HFFc6 (cell line): ENCODE measurements at regions not wholly inside any gene's neighbourhood (a gene's known extent, or its start where the extent isn't known, plus 50 kb on each side); places are given as distances from the start of the nearest gene placed in this dataset.

Source experiments
- DNase-seq: peaks from one replicate; pipeline ENCODE4 v3.0.0-alpha.2; 2018
- H3K27ac Mint-ChIP-seq: 2 replicates; pipeline ENCODE4 v1.8.0; 2020; ENCODE audit warnings: mild to moderate bottlenecking, mixed read lengths
- H3K27me3 Mint-ChIP-seq: 2 replicates; pipeline ENCODE4 v1.8.0; 2021; ENCODE audit warnings: mild to moderate bottlenecking, moderate library complexity, mixed read lengths; ENCODE audit not compliant: insufficient read depth
- H3K36me3 Mint-ChIP-seq: 2 replicates; pipeline ENCODE4 v1.8.0; 2021; ENCODE audit warnings: low read depth, mixed read lengths
- H3K4me1 Mint-ChIP-seq: 2 replicates; pipeline ENCODE4 v1.8.0; 2020; ENCODE audit warnings: low read depth, mixed read lengths
- H3K4me3 Mint-ChIP-seq: 2 replicates; pipeline ENCODE4 v1.8.0; 2020; ENCODE audit warnings: mild to moderate bottlenecking, moderate library complexity, mixed read lengths
- H3K9me3 Mint-ChIP-seq: 2 replicates; pipeline ENCODE4 v1.8.0; 2020; ENCODE audit warnings: mild to moderate bottlenecking, mixed read lengths
- TF ChIP-seq, protein P1 (sequence below): fragments of 200-600 bp; sonication (generic); IDR thresholded peaks from 2 replicates; pipeline ENCODE4 v1.5.0; 2021; ENCODE audit warnings: antibody characterized with exemption, mild to moderate bottlenecking

DNA sequence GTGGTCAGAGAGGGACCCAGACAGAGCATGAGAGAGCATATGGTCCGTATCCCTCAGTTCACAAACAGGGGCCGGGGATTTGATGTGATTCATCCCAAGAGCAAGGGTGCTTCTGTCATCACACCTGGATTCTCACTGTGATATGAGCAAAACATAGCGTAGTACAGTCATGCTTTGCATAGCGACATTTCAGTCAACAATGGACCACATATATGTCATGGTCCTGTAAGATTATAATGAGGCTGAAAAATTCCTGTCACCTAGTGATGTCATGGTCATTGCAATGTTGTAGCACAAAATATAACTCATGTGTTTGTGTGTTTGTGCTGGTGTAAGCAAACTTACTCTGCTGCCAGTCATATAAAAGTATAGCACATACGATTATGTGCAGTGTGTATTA lies 207.4 kb upstream of the CDH13 start:
- H3K27me3 Mint-ChIP-seq, result peaks cover 2% of the 10 kb centered on the region; the same call in 1 of the 2 replicates
- TF ChIP-seq, protein P1, sequence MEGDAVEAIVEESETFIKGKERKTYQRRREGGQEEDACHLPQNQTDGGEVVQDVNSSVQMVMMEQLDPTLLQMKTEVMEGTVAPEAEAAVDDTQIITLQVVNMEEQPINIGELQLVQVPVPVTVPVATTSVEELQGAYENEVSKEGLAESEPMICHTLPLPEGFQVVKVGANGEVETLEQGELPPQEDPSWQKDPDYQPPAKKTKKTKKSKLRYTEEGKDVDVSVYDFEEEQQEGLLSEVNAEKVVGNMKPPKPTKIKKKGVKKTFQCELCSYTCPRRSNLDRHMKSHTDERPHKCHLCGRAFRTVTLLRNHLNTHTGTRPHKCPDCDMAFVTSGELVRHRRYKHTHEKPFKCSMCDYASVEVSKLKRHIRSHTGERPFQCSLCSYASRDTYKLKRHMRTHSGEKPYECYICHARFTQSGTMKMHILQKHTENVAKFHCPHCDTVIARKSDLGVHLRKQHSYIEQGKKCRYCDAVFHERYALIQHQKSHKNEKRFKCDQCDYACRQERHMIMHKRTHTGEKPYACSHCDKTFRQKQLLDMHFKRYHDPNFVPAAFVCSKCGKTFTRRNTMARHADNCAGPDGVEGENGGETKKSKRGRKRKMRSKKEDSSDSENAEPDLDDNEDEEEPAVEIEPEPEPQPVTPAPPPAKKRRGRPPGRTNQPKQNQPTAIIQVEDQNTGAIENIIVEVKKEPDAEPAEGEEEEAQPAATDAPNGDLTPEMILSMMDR, result no peak
- no peak overlapping the region for H3K4me3 Mint-ChIP-seq

DNA sequence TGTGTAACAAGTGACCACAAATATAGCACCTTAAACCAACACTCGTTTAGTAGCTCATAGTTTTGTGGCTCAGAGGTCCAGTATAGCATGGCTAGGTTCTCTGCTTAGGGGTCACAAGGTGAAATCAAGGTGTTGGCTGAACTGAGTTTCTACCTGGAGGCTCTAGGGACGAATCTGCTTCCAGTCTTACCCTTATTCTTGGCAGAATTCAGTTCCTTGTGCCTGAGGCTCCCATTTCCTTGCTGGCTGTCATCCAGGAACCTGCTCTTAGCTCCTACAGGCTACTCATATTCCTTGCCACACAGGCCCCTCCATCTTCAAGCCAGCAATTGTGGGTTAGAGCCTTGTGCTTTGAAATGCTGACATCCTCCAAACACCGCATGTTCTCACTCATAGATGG lies 212.3 kb upstream of the CDH13 start:
- Mint-ChIP-seq H3K27me3 (peaks cover 2% of the 10 kb centered on the region; the same call in 1 of the 2 replicates), H3K4me3 (no peak overlapping the region), H3K4me1 (no peaks in the 10 kb centered on the region), H3K27ac (no peak overlapping the region), H3K9me3 (peaks cover 17% of the 10 kb centered on the region), H3K36me3 (no peaks in the 10 kb centered on the region)
- TF ChIP-seq, protein P1, result no peak
- DNase-seq, result no peak

More for the DNA sequence above, 207.4 kb upstream of the CDH13 start:
- Mint-ChIP-seq H3K36me3 (no peaks in the 10 kb centered on the region), H3K27ac (no peak overlapping the region), H3K4me1 (no peaks in the 10 kb centered on the region), H3K9me3 (peaks cover 3% of the 10 kb centered on the region)
- no peak for DNase-seq

DNA sequence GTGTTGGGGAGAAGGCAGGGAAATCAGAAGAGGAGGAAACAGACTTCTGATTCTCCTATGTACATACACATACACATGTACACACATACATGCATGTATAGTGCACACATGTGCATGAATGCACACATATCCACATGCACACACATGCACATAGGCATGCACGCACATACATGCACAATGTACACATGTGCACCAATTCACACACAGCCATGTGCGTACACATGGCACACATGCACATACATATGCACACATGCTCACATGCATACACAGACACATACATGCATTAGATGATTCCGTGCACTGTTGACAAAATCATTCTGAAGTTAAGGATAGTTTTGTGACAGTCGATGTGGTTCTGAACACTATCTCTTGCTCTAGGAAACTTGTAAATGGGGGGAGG lies 214.0 kb upstream of the CDH13 start:
- Mint-ChIP-seq H3K9me3 (peaks cover 33% of the 10 kb centered on the region), H3K4me1 (no peaks in the 10 kb centered on the region), H3K27me3 (no peaks in the 10 kb centered on the region; the same call in 1 of the 2 replicates), H3K27ac (no peak overlapping the region), H3K4me3 (no peak overlapping the region), H3K36me3 (no peaks in the 10 kb centered on the region)
- DNase-seq, result no peak
- TF ChIP-seq, protein P1, result no peak

DNA sequence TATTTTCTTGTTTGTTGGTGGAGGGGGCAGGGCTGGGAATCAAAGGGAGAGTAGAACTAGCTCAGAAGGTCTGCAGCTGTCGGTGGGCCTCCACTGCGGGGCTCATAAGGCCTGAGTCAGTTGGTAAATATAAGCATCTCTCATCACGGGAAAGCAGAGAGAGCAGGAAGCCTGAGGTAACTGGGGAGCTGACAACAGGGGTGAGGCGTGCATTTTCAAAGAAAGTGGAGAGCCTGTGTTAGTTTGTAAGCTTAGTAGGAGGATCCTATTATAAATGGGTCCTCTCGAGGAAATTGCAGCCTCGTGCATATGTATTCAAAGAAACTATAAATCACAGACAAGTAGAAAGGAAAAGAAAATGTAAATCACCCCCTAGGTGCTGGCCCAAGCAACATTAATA lies 221.0 kb upstream of the CDH13 start:
- no peak for DNase-seq
- Mint-ChIP-seq H3K9me3 (peaks cover 70% of the 10 kb centered on the region), H3K4me1 (no peaks in the 10 kb centered on the region), H3K36me3 (no peaks in the 10 kb centered on the region; the same call in 1 of the 2 replicates), H3K27me3 (no peaks in the 10 kb centered on the region; the same call in 1 of the 2 replicates), H3K27ac (no peak overlapping the region), H3K4me3 (no peak overlapping the region)
- TF ChIP-seq, protein P1, result no peak

DNA sequence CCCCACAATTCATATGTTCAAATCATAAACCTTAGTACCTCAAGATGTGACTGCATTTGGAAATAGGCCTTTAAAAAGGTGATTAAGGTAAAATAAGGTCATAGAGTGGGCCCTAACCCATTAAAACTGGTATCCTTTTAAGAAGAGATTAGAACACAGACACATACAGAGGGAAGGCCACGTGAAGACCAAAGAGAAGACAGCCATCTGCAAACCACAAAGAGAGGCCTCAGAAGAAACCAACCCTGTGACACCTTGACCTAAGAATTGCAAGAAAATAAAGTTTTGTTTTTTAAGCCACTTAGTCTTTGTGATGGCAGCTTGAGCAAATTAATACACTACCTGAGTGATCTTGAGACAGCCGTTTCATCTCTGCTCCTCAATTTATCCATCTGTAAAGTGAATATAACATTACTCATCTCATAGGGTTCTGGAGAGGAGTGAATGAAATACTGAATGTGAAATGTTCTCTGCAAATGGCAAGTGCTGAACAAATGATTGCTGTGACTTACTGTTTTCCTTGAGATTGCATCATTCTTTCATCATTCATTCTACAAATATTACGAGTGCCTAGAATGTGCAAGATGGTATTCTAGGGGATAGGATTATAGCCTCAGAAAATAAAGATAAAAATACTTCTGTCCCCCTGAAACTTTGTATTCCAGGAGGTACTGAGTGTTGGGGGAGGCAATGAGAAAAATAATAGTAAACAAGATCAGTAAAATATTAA lies 222.0 kb upstream of the CDH13 start:
- H3K4me3 Mint-ChIP-seq, result no peak overlapping the region
- no peak for DNase-seq
- H3K4me1 Mint-ChIP-seq, result no peaks in the 10 kb centered on the region
- peaks cover 62% of the 10 kb centered on the region for H3K9me3 Mint-ChIP-seq
- H3K27me3 Mint-ChIP-seq, result no peaks in the 10 kb centered on the region; the same call in 1 of the 2 replicates
- TF ChIP-seq, protein P1, result no peak
- no peaks in the 10 kb centered on the region; the same call in 1 of the 2 replicates for H3K36me3 Mint-ChIP-seq
- no peak overlapping the region for H3K27ac Mint-ChIP-seq
